ENCODE measurements at regions not wholly inside any gene's neighbourhood (a gene's known extent, or its start where the extent isn't known, plus 50 kb on each side); places are given as distances from the start of the nearest gene placed in this dataset.

DNA sequence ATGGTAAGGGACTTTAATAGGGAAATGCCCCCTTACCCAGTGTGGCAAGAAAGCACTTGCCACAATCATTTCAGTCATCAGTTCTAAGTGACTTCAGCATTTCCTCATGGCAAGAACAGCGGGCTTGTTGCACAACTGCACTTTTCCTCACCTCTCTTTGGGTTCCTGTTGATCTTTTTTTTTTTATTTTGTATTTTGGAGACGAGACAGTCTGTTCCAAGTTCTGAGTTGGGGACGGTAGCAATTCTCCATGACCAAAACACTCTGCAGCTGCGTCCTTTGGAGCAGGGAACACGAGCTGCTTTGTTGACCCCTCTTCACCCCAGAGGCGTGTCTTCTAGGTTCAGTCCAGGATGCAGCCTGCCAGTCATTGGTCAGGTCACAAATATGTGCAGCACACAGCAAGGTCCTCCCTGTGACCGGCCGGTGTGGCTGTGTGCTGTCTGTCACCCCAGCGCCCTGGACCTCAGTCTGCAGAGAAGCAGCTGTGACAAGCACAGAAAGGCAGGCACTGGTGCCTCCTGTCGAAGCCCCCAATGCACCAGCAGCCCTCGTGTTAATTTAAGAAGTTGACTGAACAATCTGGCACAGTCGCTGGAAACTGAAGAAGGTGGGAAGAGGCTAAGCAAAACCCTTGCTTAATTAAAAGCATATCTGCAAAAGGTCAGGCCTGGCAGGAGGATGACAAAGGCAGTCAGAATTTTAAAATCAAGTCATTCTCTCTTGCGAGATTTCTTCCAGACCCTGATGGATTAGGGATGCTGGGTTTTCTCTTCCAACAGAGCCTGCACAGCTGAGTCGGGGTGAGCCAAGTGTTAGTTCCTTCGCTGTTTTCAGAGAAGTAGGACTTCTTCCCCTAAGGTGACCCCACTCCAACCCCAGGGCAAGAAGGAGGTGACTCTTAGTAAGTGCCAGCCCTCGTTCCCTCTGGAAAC is 96.7 kb upstream of the COPS8 start:
- TF ChIP-seq, protein P1, sequence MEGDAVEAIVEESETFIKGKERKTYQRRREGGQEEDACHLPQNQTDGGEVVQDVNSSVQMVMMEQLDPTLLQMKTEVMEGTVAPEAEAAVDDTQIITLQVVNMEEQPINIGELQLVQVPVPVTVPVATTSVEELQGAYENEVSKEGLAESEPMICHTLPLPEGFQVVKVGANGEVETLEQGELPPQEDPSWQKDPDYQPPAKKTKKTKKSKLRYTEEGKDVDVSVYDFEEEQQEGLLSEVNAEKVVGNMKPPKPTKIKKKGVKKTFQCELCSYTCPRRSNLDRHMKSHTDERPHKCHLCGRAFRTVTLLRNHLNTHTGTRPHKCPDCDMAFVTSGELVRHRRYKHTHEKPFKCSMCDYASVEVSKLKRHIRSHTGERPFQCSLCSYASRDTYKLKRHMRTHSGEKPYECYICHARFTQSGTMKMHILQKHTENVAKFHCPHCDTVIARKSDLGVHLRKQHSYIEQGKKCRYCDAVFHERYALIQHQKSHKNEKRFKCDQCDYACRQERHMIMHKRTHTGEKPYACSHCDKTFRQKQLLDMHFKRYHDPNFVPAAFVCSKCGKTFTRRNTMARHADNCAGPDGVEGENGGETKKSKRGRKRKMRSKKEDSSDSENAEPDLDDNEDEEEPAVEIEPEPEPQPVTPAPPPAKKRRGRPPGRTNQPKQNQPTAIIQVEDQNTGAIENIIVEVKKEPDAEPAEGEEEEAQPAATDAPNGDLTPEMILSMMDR (IDR thresholded peaks at IDR 0.05; ENCODE audit: low read length): no peak
- TF ChIP-seq EZH2 (optimal IDR thresholded peaks at IDR 0.05; ENCODE audit: low read depth, low read length): no peak
